Brain microvascular endothelial cell (primary cell): ENCODE measurements at regions not wholly inside any gene's neighbourhood (a gene's known extent, or its start where the extent isn't known, plus 50 kb on each side); places are given as distances from the start of the nearest gene placed in this dataset.

Experiments
- DNase-seq: peaks from one replicate; pipeline ENCODE4 v3.0.0-alpha.2; 2020
- H3K27ac ChIP-seq: fragments of 250-450 bp; sonication (Bioruptor Pico); 2 replicates; pipeline ENCODE4 v1.5.1; 2020; ENCODE audit warnings: mild to moderate bottlenecking, moderate library complexity
- H3K27me3 ChIP-seq: fragments of 250-450 bp; sonication (Bioruptor Pico); replicated peaks from 2 replicates; pipeline ENCODE4 v1.5.1; 2020; ENCODE audit warnings: mild to moderate bottlenecking
- H3K36me3 ChIP-seq: fragments of 250-450 bp; sonication (Bioruptor Pico); replicated peaks from 2 replicates; pipeline ENCODE4 v1.5.1; 2020; ENCODE audit warnings: mild to moderate bottlenecking
- H3K4me3 ChIP-seq: 2 replicates; pipeline ENCODE4 v1.5.1; 2011; ENCODE audit warnings: low read depth, mild to moderate bottlenecking, control low read depth, low read length, moderate library complexity
- in situ Hi-C: cut with HindIII; loops from 2 replicates; pipeline ENCODE4 v1.10.0; 2017; ENCODE audit warnings: low sequenced_read_pairs, low pct_ligation_motif_present
- TF ChIP-seq, protein P1 (sequence below): IDR thresholded peaks from 2 replicates; pipeline ENCODE4 v1.5.1; 2011; ENCODE audit warnings: low read depth, mild to moderate bottlenecking, moderate library complexity, low read length, control low read depth, inconsistent platforms; ENCODE audit errors: missing control alignments

DNA sequence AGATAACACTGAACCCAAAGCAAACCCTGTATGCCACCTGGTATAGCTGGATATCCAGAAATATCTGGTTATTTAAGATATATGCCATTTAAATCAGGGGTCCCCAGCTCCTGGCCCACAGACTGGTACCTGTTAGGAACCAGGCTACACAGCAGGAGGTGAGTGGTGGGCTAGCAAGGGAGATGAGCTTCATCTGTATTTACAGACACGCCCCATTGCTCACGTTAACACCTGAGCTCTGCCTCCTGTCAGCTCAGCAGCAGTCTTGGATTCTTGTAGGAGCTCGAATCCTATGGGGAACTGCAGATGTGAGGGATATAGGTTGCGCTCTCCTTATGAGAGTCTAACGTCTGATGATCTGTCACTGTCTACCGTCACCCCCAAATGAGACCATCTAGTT, 646.6 kb downstream of the TLE4 start:
- Histone ChIP-seq H3K27ac (no peak overlapping the region), H3K4me3 (no peak overlapping the region), H3K27me3 (no peaks in the 10 kb centered on the region), H3K36me3 (no peaks in the 10 kb centered on the region)
- TF ChIP-seq, protein P1, sequence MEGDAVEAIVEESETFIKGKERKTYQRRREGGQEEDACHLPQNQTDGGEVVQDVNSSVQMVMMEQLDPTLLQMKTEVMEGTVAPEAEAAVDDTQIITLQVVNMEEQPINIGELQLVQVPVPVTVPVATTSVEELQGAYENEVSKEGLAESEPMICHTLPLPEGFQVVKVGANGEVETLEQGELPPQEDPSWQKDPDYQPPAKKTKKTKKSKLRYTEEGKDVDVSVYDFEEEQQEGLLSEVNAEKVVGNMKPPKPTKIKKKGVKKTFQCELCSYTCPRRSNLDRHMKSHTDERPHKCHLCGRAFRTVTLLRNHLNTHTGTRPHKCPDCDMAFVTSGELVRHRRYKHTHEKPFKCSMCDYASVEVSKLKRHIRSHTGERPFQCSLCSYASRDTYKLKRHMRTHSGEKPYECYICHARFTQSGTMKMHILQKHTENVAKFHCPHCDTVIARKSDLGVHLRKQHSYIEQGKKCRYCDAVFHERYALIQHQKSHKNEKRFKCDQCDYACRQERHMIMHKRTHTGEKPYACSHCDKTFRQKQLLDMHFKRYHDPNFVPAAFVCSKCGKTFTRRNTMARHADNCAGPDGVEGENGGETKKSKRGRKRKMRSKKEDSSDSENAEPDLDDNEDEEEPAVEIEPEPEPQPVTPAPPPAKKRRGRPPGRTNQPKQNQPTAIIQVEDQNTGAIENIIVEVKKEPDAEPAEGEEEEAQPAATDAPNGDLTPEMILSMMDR = no peak
- no peak for DNase-seq
- in situ Hi-C loops = no loop called here

GRCh38 chr9:80213613-80214012, 641.8 kb downstream of the TLE4 start:
- no peak overlapping the region for H3K4me3 ChIP-seq
- in situ Hi-C loops = no loop called here
- H3K36me3 ChIP-seq = no peaks in the 10 kb centered on the region
- TF ChIP-seq, protein P1 = no peak
- no peak for DNase-seq
- H3K27ac ChIP-seq = no peak overlapping the region
- H3K27me3 ChIP-seq = no peaks in the 10 kb centered on the region

GRCh38 chr9:80208696-80209095, 636.9 kb downstream of the TLE4 start:
- Histone ChIP-seq H3K27me3 (no peaks in the 10 kb centered on the region), H3K27ac (no peak overlapping the region), H3K4me3 (no peak overlapping the region), H3K36me3 (no peaks in the 10 kb centered on the region)
- TF ChIP-seq, protein P1 = no peak
- in situ Hi-C loops = no loop called here
- DNase-seq = no peak

DNA sequence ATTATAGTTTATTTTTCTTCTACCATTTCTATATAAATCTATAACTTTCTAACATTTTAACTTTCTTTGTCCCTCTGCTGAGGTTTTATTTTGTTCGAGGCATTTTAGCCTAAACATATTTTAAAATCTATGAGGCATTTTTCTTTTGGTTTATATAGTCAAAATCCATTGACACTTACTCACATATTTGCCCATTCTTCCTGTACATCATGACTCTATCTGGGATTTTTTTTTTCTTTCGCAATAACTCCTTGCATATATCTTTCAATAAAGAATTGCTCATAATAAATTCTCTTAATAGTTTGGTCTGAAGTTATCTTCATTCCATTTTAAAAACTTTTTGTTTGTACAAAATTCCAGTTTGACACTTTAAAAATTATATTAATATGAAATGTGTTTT, 632.3 kb downstream of the TLE4 start:
- Histone ChIP-seq H3K4me3 (no peak overlapping the region), H3K27ac (no peak overlapping the region), H3K36me3 (no peaks in the 10 kb centered on the region), H3K27me3 (no peaks in the 10 kb centered on the region)
- in situ Hi-C loops = no loop called here
- DNase-seq = no peak
- TF ChIP-seq, protein P1 = no peak

DNA sequence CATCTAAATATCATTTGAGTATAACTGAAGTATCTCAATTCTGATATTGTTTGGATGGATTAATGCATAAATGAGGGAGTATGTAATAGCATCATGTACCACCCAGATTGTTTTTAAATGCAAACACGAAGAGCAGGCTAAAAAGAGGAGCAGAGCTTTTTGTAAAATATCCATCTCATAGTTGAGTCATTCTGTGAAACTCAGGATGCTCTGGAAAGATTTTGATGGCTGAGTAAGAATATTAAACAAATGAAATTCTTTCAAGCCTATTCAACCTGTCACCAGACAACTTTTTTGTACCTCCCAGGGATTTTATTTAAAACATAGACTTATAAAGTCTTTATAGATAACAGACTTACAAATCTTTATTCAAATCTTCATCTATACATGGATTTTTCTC, 625.9 kb downstream of the TLE4 start:
- H3K36me3 ChIP-seq = no peaks in the 10 kb centered on the region
- TF ChIP-seq, protein P1 = no peak

DNA sequence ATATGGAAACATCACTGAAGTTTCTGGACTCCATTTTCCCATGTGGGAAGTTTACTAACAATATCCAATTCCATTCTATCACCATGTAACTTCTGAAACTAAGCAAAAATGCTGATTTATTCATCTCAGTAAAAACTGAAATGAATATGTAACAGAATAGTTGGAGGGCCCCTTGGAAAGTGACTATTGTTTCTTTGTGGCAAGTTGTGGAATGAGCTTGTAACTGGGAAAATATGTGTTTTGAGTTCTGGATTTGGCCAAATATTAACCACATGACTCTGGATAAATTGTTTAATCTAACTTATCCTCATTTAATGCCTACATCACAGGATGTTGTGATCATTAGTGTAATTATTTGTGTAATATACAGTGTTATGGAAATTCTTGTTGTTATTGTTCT, 619.3 kb downstream of the TLE4 start:
- Histone ChIP-seq H3K36me3 (no peaks in the 10 kb centered on the region), H3K27ac (no peak overlapping the region), H3K4me3 (no peak overlapping the region), H3K27me3 (no peaks in the 10 kb centered on the region)
- DNase-seq = no peak
- TF ChIP-seq, protein P1 = no peak
- in situ Hi-C loops = no loop called here

More for the DNA sequence above, 625.9 kb downstream of the TLE4 start:
- H3K4me3 ChIP-seq = no peak overlapping the region
- no peak for DNase-seq
- in situ Hi-C loops = no loop called here
- no peak overlapping the region for H3K27ac ChIP-seq
- no peaks in the 10 kb centered on the region for H3K27me3 ChIP-seq
